SU-DHL-6 (cell line): ENCODE measurements at regions not wholly inside any gene's neighbourhood (a gene's known extent, or its start where the extent isn't known, plus 50 kb on each side); places are given as distances from the start of the nearest gene placed in this dataset.

Experiments
- H2AFZ ChIP-seq: fragments of 200-600 bp; sonication (generic); 2 replicates; pipeline ENCODE4 v1.6.1; 2014; ENCODE audit warnings: low read depth, mild to moderate bottlenecking, moderate library complexity, mixed read lengths, antibody characterized with exemption, low read length; ENCODE audit not compliant: severe bottlenecking
- H3F3A ChIP-seq: fragments of 200-600 bp; shearing (Covaris generic); 2 replicates; pipeline ENCODE4 v1.6.0; 2016; ENCODE audit warnings: antibody characterized with exemption, mild to moderate bottlenecking; ENCODE audit not compliant: insufficient read depth
- H3K27ac ChIP-seq: fragments of 200-600 bp; sonication (generic); 2 replicates; pipeline ENCODE4 v1.5.1; 2016; ENCODE audit warnings: low read depth, mild to moderate bottlenecking, low read length, moderate library complexity, mixed read lengths
- H3K27me3 ChIP-seq: fragments of 200-600 bp; sonication (generic), shearing (Covaris generic); 2 replicates; pipeline ENCODE4 v1.6.0; 2014; ENCODE audit warnings: mild to moderate bottlenecking, low read length
- H3K36me3 ChIP-seq: fragments of 200-600 bp; sonication (generic); 2 replicates; pipeline ENCODE4 v1.6.1; 2014; ENCODE audit warnings: mild to moderate bottlenecking, low read length, mixed read lengths
- H3K4me2 ChIP-seq: fragments of 300-600, 200-600 bp; shearing (Covaris generic), sonication (generic); 2 replicates; pipeline ENCODE4 v1.6.0; 2014; ENCODE audit warnings: low read length, low read depth, mild to moderate bottlenecking; ENCODE audit not compliant: poor library complexity, severe bottlenecking
- H3K4me3 ChIP-seq: fragments of 200-600 bp; sonication (generic); 2 replicates; pipeline ENCODE4 v1.5.1; 2014; ENCODE audit warnings: antibody characterized with exemption, low read length, mild to moderate bottlenecking, mixed read lengths; ENCODE audit not compliant: insufficient read depth, poor library complexity, severe bottlenecking
- H3K79me2 ChIP-seq: fragments of 200-600 bp; sonication (generic); 2 replicates; pipeline ENCODE4 v1.6.1; 2014; ENCODE audit warnings: mild to moderate bottlenecking, low read length, moderate library complexity; ENCODE audit not compliant: insufficient read depth
- H3K9ac ChIP-seq: fragments of 200-600 bp; sonication (generic); 2 replicates; pipeline ENCODE4 v1.7.0; 2014; ENCODE audit warnings: mild to moderate bottlenecking, low read length
- H3K9me2 ChIP-seq: fragments of 200-600 bp; sonication (generic); replicated peaks from 2 replicates; pipeline ENCODE4 v1.6.1; 2014; ENCODE audit warnings: low read length; ENCODE audit not compliant: insufficient read depth
- H3K9me3 ChIP-seq: fragments of 200-600 bp; sonication (generic); 2 replicates; pipeline ENCODE4 v1.6.1; 2014; ENCODE audit warnings: low read length, mixed read lengths; ENCODE audit not compliant: insufficient read depth
- H4K20me1 ChIP-seq: fragments of 200-600 bp; sonication (generic); 2 replicates; pipeline ENCODE4 v1.6.1; 2014; ENCODE audit warnings: low read depth, mild to moderate bottlenecking, antibody characterized with exemption, low read length, moderate library complexity, mixed read lengths
- EZH2phosphoT487 ChIP-seq: fragments of 200-600 bp; sonication (generic), shearing (Covaris generic); conservative IDR thresholded peaks from 2 replicates; pipeline ENCODE4 v1.6.1; 2018; ENCODE audit warnings: mild to moderate bottlenecking, antibody characterized with exemption, low read length, moderate library complexity, mixed read lengths
- TF ChIP-seq, protein P1 (sequence below): fragments of 200-600 bp; sonication (generic); IDR thresholded peaks from one replicate; pipeline ENCODE4 v1.5.1; 2017; ENCODE audit warnings: antibody characterized with exemption, mild to moderate bottlenecking, low read length, moderate library complexity; ENCODE audit not compliant: insufficient read depth, poor library complexity, severe bottlenecking

DNA sequence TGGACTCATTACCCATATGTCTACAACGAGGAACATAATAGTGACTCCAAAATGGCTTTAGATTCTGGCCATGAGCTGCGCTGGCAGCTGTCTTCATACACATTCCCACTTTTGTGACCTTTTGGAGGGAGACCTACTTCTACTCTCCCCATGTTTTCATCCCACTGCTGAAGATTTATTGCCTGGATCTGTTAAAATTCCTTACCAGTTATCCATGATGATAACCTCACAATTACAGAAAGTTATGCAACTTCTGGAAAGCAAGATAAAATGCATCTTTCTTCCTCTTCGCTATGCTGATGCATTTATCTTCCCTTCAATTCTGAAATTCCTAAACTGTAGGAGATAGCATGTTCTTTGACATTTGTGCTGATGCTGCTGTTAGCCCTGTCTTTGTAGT is 855.3 kb downstream of the SLC4A3 start:
- Histone ChIP-seq H4K20me1 (no peaks in the 10 kb centered on the region), H3K27ac (no peak overlapping the region), H3K4me3 (no peak overlapping the region), H2AFZ (no peak overlapping the region), H3F3A (no peaks in the 10 kb centered on the region), H3K9me3 (no peaks in the 10 kb centered on the region), H3K9ac (no peak overlapping the region), H3K79me2 (no peaks in the 10 kb centered on the region), H3K36me3 (no peaks in the 10 kb centered on the region), H3K27me3 (no peaks in the 10 kb centered on the region), H3K4me2 (no peak overlapping the region), H3K9me2 (no peaks in the 10 kb centered on the region)
- TF ChIP-seq, protein P1, sequence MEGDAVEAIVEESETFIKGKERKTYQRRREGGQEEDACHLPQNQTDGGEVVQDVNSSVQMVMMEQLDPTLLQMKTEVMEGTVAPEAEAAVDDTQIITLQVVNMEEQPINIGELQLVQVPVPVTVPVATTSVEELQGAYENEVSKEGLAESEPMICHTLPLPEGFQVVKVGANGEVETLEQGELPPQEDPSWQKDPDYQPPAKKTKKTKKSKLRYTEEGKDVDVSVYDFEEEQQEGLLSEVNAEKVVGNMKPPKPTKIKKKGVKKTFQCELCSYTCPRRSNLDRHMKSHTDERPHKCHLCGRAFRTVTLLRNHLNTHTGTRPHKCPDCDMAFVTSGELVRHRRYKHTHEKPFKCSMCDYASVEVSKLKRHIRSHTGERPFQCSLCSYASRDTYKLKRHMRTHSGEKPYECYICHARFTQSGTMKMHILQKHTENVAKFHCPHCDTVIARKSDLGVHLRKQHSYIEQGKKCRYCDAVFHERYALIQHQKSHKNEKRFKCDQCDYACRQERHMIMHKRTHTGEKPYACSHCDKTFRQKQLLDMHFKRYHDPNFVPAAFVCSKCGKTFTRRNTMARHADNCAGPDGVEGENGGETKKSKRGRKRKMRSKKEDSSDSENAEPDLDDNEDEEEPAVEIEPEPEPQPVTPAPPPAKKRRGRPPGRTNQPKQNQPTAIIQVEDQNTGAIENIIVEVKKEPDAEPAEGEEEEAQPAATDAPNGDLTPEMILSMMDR = no peak
- TF ChIP-seq EZH2phosphoT487 = no peak

DNA sequence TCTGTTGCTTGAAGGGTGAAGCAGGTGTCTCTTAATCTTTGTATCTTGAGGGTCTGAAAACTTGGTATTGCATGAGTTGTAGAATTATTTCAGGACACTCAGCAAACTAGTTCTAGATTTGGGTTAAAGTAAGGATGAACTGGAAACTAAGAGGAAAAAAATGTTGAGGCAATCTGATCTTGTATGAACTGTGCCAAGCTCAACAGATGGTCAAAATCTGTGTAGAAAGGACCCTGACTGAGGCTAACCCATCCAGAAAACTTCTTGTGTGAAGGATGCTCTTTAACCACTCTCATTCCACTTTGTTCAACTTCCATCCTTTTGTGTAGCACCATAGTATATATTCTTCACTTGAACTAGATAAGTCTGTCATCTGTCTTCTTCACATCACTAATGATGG is 861.7 kb downstream of the SLC4A3 start:
- no peaks in the 10 kb centered on the region for H3K9me2 ChIP-seq
- no peaks in the 10 kb centered on the region for H3K36me3 ChIP-seq
- no peak for TF ChIP-seq EZH2phosphoT487
- TF ChIP-seq, protein P1 = no peak
- H3K27me3 ChIP-seq = no peaks in the 10 kb centered on the region
- H3K4me3 ChIP-seq = no peak overlapping the region
- no peak overlapping the region for H3K4me2 ChIP-seq
- H3K79me2 ChIP-seq = no peaks in the 10 kb centered on the region
- H3F3A ChIP-seq = no peaks in the 10 kb centered on the region
- no peaks in the 10 kb centered on the region for H4K20me1 ChIP-seq
- no peak overlapping the region for H2AFZ ChIP-seq
- H3K9me3 ChIP-seq = no peaks in the 10 kb centered on the region
- no peak overlapping the region for H3K9ac ChIP-seq
- no peak overlapping the region for H3K27ac ChIP-seq

- H4K20me1 ChIP-seq = no peaks in the 10 kb centered on the region
- H3K9ac ChIP-seq = no peak overlapping the region
- H3K4me3 ChIP-seq = no peak overlapping the region
- H3K9me3 ChIP-seq = no peaks in the 10 kb centered on the region
- H3K4me2 ChIP-seq = no peak overlapping the region
- no peak overlapping the region for H3K27ac ChIP-seq
- H3K27me3 ChIP-seq = no peaks in the 10 kb centered on the region
- TF ChIP-seq, protein P1 = no peak
- no peak for TF ChIP-seq EZH2phosphoT487
- H3K9me2 ChIP-seq = no peaks in the 10 kb centered on the region
- no peaks in the 10 kb centered on the region for H3K79me2 ChIP-seq
- H3F3A ChIP-seq = no peaks in the 10 kb centered on the region
- H2AFZ ChIP-seq = no peak overlapping the region
- H3K36me3 ChIP-seq = no peaks in the 10 kb centered on the region
Measured at GRCh38 chr2:220491670-220492069, 864.2 kb downstream of the SLC4A3 start.
